RWPE1 (cell line): ENCODE measurements at regions not wholly inside any gene's neighbourhood (a gene's known extent, or its start where the extent isn't known, plus 50 kb on each side); places are given as distances from the start of the nearest gene placed in this dataset.
A peak's percentile ranks its signal among the peaks of the same experiment; 100 is the strongest.

Experiments used
- CTCF ChIA-PET: fragments of 350-600 bp; sonication (Branson Sonifier 250); formaldehyde crosslinking; extraction: SDS; loops from one replicate; lab custom pipeline; 2021; lab: Yijun Ruan, JAX
- POLR2A ChIA-PET: fragments of 400-600 bp; formaldehyde crosslinking; extraction: SDS; loops from one replicate; lab custom pipeline; 2020; ENCODE audit warnings: antibody characterized with exemption; ENCODE audit not compliant: low non-redundant PET; lab: Yijun Ruan, JAX
- DNase-seq: peaks from one replicate; pipeline ENCODE4 v3.0.0; 2012; ENCODE audit warnings: low spot score
- H3K27ac ChIP-seq: fragments of 450-650 bp; 2 replicates; pipeline ENCODE4 v1.5.1; 2017
- TF ChIP-seq, protein P1 (sequence below): fragments of 450-650 bp; conservative IDR thresholded peaks from 2 replicates; pipeline ENCODE4 v1.5.1; 2017; ENCODE audit warnings: low read depth, mild to moderate bottlenecking

DNA sequence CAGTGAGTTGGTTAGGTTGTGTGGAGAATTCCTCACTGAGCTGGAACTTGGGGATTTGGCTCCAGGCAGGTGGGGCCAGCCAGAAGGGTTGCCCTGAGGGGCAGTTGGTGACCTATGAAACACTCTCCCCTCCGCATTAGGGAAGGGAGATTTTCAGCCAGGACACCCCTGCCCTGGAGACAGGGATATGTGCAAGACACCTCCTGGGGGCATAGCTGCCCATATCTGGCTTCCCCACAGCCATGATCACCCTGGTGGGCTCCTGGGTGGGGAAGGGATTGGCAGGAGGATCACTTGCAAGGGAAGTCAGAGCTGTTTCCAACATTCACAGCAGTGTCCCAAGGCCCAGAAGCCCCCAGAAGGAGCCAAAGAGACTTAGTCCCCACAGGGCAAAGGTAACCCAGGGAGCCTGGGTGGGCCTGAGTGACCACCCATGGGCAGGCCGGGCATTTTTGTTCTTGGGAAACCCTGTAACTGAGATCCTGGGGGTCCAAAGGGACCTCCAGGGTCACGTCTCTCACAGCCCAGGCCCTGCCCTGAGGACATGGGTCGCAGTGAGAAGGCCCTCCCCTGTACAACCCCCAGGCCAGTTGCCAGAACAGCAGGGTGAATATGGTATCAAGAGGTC is 145.8 kb downstream of the MRPL14 start:
- POLR2A ChIA-PET: no interaction called here
- CTCF ChIA-PET: interaction anchor here (0.7 kb wide), 1 partner anchor 130 kb away, joined by 3 read pairs; no protein-coding TSS in a partner anchor
- no peak for DNase-seq
- TF ChIP-seq, protein P1, sequence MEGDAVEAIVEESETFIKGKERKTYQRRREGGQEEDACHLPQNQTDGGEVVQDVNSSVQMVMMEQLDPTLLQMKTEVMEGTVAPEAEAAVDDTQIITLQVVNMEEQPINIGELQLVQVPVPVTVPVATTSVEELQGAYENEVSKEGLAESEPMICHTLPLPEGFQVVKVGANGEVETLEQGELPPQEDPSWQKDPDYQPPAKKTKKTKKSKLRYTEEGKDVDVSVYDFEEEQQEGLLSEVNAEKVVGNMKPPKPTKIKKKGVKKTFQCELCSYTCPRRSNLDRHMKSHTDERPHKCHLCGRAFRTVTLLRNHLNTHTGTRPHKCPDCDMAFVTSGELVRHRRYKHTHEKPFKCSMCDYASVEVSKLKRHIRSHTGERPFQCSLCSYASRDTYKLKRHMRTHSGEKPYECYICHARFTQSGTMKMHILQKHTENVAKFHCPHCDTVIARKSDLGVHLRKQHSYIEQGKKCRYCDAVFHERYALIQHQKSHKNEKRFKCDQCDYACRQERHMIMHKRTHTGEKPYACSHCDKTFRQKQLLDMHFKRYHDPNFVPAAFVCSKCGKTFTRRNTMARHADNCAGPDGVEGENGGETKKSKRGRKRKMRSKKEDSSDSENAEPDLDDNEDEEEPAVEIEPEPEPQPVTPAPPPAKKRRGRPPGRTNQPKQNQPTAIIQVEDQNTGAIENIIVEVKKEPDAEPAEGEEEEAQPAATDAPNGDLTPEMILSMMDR: no peak
- no peak overlapping the region for H3K27ac ChIP-seq

DNA sequence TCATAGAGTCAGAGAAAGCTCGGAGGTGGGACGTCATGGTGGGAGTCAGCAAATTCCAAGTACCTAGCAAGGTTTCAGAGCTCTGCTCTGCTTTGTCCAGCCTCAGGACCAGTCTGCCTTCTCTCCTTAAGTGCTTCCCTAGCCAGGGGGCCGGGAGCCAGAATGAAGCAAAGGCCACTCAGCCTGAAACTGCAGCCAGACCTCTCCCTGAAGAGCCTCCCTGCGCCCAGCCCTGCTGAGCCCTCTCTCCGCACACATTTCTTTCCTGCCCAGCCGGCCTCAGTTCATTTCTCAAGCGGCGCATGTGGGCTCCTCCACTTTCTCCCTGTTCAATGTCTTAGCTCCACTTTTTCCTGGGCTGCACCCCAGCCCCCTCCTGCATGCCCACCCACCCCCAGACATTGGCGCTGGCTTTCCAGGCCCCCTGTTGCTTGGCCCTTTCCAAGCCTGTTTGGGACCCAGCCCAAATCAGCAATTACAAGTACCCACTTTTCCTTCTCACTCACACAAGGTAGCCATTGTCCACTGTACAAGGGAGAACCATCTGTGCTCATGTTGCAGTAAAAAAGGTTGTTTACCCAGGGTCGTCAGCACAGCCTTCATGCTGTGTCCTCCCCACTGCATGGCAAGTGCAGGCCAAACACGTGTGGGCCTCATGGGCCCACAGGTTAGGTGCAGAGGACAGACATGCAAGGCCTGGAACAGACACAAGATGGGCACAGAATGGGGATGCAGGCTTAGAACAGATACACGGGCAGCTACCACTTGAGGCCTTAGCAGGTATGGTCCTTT is 147.1 kb downstream of the MRPL14 start:
- ChIA-PET CTCF (interaction anchor here (0.6 kb wide), 1 partner anchor 52 kb away, joined by 4 read pairs; no protein-coding TSS in a partner anchor), POLR2A (no interaction called here)
- no peak for DNase-seq
- TF ChIP-seq, protein P1: no peak
- no peak overlapping the region for H3K27ac ChIP-seq

DNA sequence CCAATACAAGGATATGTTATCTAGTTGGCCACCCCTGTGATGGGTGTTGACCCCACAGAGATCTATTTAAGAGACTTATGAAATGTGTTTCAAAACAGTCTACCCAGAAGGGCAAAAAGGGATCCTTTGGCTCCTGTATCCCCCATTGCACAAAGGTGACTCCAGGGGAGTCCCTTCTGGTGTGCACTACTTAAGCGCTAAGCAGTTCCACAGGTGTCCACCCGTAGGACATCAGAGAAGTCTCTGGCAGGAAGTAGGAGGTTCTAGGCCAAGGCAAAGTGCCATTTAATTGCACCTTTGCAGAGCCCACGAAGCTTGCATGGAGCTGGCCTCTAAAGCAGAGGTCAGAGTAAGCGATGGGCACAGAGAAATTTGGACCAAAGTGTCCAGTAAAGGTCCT is 147.7 kb downstream of the MRPL14 start:
- TF ChIP-seq, protein P1: no peak
- ChIA-PET POLR2A (no interaction called here), CTCF (interaction anchor here (0.7 kb wide), 1 partner anchor 333 kb away, joined by 3 read pairs; the partner anchor contains the start of gene AARS2)
- DNase-seq: no peak
- no peak overlapping the region for H3K27ac ChIP-seq

DNA sequence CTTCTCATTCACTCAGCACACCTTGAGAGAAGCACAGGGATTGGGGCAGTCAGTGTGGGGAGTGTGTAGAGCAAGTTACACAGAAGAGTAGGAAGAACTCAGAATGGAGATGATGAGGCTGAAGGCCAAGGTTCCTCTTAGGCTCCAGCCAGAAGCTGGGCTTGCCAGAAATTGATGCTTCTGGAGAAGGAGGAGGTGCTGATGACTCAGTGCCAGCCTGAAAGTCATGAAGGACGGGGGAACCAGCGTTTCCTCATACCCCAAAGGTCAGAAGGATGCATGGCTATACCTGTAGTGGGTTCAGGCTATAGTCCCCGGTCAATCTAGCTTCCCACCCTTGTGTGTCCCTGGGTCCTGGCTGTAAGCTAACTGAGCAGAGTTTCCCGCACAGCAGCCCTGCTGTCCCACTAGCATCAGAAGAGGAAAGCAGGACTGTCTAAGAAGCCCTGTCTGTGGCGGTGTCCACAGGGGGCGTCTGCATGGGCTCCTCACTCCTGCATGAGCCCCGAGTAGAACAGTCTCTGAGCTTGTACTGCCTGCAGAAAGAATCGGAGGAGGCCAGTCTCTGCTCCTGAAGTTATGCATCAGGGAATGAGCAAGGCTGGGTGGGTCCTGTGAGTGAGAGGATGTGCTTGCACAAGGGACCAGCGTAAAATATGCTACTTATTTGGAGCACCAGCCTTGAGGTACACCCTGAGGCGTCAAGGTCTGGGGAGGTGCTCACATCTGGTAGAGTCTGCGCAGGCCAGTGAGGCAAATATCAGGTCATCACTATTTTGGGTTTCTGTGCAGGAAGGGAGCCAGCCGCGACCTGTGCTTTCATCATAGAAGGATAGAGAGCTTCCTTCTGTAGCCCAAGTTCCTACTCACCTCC is 148.5 kb downstream of the MRPL14 start:
- POLR2A ChIA-PET: no interaction called here
- CTCF ChIA-PET: interaction anchor here (0.7 kb wide), 1 partner anchor 334 kb away, joined by 3 read pairs; the partner anchor contains the start of gene AARS2
- TF ChIP-seq, protein P1: no peak
- DNase-seq: no peak
- peak overlapping the region; percentile 48 for H3K27ac ChIP-seq

DNA sequence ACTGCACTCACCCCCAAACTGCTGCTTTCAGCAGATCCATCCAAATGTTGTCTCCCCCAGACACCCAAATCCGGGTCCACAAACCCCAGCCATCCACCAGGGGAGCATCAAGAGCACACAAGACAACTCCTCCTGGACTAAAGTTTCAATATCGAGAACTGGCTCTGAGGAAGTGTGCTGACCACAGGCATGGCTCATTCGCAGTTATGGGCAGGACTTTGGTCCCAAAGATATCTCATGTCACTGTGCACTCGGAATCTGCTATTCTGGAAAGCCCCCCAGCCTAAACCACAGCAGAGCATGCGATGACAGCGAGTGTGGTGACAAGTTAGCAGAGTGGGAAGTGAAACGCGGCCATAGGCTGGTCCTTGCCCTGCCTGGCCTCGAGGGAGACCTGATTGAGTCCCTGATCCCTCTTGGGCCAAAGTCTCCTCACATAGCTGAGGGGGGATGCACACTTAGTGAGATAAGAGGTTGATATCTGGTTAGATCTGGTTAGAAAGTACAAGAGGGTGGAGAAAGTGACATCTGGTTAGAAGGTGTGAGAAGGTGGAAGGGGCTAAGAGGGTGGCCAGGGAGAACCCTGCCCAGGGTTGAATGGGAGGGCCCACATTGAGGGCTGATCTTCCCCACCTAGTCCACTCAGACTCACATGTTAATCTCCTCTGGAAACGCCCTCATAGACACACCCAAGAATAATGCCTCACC is 149.7 kb downstream of the MRPL14 start:
- no peak for DNase-seq
- CTCF ChIA-PET: interaction anchor here (0.6 kb wide), 1 partner anchor 435 kb away, joined by 3 read pairs; no protein-coding TSS in a partner anchor
- TF ChIP-seq, protein P1: no peak
- no peak overlapping the region for H3K27ac ChIP-seq
- POLR2A ChIA-PET: no interaction called here
